ENCODE measurements at regions not wholly inside any gene's neighbourhood (a gene's known extent, or its start where the extent isn't known, plus 50 kb on each side); places are given as distances from the start of the nearest gene placed in this dataset.

GRCh38 chr10:31635415-31636065 lies 293.1 kb downstream of the ARHGAP12 start:
- no peak for DNase-seq

- no peak for DNase-seq
These were observed 293.6 kb downstream of the ARHGAP12 start for GRCh38 chr10:31635009-31635408.

- DNase-seq: no peak
These were observed 297.6 kb downstream of the ARHGAP12 start for GRCh38 chr10:31630861-31631567.

- no peak for DNase-seq
These were observed 303.1 kb downstream of the ARHGAP12 start for GRCh38 chr10:31625566-31625965.

GRCh38 chr10:31624611-31625010 lies 304.0 kb downstream of the ARHGAP12 start:
- DNase-seq: no peak

GRCh38 chr10:31623947-31624346 lies 304.7 kb downstream of the ARHGAP12 start:
- no peak for DNase-seq

- DNase-seq: no peak
These were observed 304.4 kb downstream of the ZEB1 start for GRCh38 chr10:31623466-31623865.

- DNase-seq: no peak
These were observed 304.0 kb downstream of the ZEB1 start for GRCh38 chr10:31622978-31623377.

DNA sequence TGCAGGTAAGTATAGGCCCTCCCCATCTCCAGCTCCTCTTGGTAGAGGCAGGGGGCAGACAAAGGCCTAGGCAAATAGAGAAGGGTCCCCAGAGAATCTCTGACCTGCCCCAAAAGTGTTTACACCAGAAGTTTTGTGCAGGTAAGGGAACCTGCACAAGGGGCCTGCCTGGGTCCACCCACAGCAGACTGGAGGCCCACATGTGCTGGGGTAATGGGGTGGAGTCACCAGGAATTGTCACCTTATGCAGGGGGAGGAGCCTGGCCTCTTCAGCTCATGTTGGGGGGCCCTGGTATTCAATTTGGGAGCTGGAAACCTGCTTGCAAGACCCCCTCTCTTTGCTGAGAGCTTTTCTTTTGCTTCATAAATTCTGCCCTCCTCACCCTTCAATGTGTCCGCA lies 302.7 kb downstream of the ZEB1 start:
- DNase-seq: no peak

DNA sequence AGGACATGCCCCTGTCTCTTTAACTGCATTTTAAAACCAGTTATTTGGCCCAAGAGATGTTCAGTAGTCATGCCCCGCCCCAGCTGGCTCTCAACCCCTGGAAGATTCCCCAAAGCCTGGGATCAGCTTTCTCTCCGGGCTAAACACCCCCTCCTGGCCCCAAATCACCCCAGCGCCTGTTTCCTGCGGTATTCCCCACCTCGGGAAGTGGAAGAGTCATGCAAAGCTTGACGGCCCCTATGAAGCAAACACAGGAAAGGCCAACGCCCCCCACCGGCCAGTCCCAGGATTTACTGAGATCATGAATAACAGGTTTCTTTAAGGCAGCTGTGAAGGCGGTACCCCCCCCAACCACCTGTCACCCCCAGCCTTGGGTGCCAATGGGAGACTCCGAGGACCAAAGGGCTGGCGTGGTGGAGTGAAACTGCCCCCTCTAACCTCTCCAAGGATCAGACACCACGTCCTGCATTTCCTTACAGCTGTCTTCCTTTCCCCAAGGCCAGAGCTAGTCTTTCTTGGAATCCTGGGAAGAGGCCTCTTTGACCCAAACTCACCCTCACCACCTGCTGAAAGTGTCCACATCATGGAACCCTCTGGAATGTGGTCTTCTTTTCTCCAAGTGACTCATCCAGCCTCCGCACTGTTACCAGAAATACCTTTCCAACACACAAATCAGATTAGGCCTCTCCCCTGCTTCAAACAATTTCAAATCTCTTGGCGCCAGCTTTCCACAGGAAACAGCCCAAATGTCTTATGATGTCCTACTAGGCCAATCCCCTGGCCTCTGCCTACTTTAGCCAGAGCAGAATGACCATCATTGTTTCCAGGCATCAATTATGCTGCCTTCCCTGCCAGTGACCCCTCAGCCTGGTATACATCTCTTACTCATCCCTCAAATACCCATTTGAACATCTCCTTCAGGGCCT lies 301.5 kb downstream of the ZEB1 start:
- DNase-seq: no peak

DNA sequence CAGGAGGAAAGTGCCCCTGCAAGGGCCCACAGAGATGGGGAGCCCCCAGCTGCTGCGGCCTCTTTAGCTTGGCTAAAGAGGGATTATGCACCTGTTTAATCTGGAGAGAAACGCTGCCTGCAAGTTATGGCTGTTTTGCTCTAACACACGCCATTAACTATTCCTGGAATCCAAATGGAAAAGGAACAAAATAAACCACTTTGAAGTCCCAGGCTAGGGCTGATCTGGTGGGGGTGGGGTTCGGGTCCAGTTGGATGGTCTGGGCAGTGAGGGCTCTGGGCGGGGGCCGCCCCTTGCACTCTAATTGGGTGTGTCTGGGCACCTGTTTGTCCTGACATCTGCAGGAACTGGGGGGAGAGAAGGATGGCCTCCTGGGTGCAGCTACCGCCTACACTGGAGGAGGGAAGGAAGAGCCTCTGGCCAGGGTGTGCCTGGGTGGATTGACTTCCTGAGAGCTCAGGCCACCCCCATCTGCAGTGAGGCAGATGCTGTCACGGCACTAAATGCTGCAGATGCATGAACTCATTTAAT lies 300.6 kb downstream of the ZEB1 start:
- no peak for DNase-seq

- no peak for DNase-seq
These were observed 299.7 kb downstream of the ZEB1 start for GRCh38 chr10:31618541-31619291.

DNA sequence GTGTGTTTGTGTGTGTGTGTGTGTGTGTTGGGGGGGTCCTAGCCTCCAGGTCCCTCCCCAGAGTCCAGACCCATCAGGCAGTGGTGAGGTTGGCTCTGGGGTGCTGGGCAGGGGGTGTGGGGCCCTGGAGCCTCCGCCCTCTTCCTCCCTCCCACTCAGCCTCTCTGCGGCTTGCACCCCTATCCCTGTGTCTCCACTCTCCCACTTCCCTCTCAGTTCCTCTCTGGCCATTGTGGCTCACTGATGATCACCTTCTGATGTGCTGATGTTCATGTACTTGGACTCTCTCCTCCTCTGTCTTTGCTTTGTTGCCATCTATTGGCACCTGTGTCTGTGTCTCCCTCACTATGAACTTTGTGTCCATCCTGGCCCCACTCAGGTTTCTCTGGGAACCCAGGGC lies 298.7 kb downstream of the ZEB1 start:
- no peak for DNase-seq

DNA sequence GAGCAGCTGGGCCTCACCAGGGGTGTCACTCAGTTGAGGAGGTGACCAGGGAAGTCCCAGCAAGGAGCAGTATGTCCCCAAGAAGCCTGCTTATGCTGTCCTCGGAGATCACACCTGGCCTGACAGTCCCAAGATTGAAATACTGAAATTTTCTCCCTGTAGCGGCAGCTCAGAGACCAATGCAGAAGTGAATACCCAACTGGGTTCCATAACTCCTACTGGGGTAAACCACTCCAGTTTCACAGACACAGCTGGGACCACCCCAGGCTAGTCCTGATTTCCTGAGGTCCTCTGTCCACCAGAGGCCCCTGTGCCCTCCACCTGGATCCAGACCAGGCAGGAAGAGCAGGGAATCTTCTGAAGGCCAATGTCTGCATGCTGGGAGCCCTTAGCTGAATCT lies 298.1 kb downstream of the ZEB1 start:
- no peak for DNase-seq

GRCh38 chr10:31615129-31615528 lies 296.1 kb downstream of the ZEB1 start:
- no peak for DNase-seq

GRCh38 chr10:31614611-31615010 lies 295.6 kb downstream of the ZEB1 start:
- no peak for DNase-seq

- no peak for DNase-seq
These were observed 293.1 kb downstream of the ZEB1 start for GRCh38 chr10:31612082-31612481.

GRCh38 chr10:31611161-31611560 lies 292.1 kb downstream of the ZEB1 start:
- DNase-seq: no peak

- no peak for DNase-seq
These were observed 288.5 kb downstream of the ZEB1 start for GRCh38 chr10:31607481-31607880.

DNA sequence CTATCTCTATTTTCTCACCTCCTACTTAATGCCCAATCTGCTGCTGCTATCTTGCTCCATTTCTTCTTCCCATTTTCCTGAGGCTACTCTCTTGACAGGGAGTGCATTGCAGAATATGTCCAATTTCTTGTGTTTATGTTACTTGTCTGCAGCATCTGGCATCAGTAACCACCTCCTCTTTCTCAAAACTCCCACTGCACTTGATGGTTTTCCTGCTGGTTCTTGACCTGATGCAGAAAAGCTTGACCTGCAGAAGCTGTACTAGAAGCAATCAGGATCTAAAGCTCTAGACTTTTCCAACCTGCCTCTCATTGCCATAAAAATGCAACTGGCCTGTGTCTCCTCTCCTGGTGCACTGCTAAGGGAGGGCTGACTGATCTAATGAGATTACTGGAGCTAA lies 287.8 kb downstream of the ZEB1 start:
- DNase-seq: no peak

DNA sequence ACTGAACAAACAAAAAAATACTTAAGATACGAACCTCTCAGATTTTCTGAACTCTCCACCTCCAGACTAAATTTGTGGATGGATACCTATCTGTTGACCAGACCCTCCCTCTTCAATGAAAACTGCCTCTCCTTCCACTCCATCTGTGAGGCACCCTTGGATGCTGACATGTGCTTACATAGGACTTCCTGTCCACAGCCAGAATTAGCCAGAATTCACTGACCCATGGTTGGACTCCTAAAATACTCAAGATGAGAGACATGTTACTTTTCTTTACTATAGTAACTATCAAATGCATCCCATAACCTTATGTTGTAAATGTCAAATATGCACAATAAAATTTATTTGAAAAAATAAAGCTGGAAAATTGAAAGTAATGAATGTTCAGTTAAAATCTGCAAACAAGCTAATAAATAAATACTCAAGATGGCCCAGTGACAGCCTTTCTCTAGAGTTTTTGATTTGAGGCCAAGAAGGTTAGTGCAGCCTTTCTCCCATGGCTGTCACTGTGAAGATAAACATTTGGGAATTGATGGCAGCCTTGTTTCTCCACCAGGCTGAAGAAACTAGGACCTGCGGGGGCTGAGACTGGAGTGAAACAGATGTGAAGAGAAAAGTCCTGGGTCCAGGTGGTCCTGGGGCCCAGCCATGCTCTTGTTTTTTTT lies 287.0 kb downstream of the ZEB1 start:
- no peak for DNase-seq

DNA sequence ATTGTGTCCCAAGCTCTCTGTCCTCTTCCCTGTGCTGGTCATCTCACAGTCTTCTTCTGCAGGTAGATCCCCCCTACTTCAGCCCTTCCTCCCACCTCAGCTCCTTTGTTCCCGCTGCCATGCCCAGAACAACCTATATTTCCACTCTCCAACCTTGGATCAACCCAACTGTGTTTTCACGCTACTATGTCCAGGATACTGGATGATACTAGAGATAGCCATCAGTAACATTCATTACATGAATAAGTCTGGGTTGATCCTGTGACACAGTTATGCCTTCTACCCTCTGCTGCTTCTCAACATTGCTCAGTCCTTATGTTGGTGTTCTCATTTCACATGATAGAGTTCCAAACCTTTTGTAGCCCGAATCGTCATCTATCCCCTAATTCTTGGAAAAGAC lies 286.4 kb downstream of the ZEB1 start:
- DNase-seq: no peak
